Right atrium auricular region (tissue), 2 donors: ENCODE measurements at regions not wholly inside any gene's neighbourhood (a gene's known extent, or its start where the extent isn't known, plus 50 kb on each side); places are given as distances from the start of the nearest gene placed in this dataset.
"Not testable (repeated sequence)": the region's sequence is repeated elsewhere in the genome, so short reads cannot be mapped to it uniquely, and the experiment has no call there.

Source experiments
- DNase-seq: peaks from one replicate; pipeline ENCODE4 v3.0.0-alpha.2; 2019; ENCODE audit warnings: low spot score
- H3K27ac ChIP-seq, 2 donors: fragments of 200-600 bp; sonication (generic); 1 replicate in 1 of 2; 2 replicates in 1 of 2; pipeline ENCODE4 v1.5.1; 2016 to 2019
- H3K27me3 ChIP-seq, 2 donors: fragments of 200-600 bp; sonication (generic); one replicate each; pipeline versions ENCODE4 v1.5.1 to v1.6.0; 2017 to 2019
- H3K36me3 ChIP-seq: fragments of 200-600 bp; sonication (generic); one replicate; pipeline ENCODE4 v1.5.1; 2016
- H3K4me1 ChIP-seq, 2 donors: fragments of 200-600 bp; sonication (generic); one replicate each; pipeline versions ENCODE4 v1.5.1 to v1.6.0; 2017 to 2019
- H3K4me3 ChIP-seq, 2 donors: fragments of 200-600 bp; sonication (generic); 1 replicate in 1 of 2; 2 replicates in 1 of 2; pipeline ENCODE4 v1.5.1; 2017 to 2019; ENCODE audit warnings: mild to moderate bottlenecking in 1 of 2, moderate library complexity in 1 of 2
- H3K9me3 ChIP-seq, 2 donors: fragments of 200-600 bp; sonication (generic); one replicate each; pipeline ENCODE4 v1.5.1; 2019
- TF ChIP-seq, protein P1 (sequence below), 2 donors: fragments of 200-600 bp; sonication (generic); IDR thresholded peaks; one replicate each; pipeline ENCODE4 v1.5.1; 2019; ENCODE audit warnings: antibody characterized with exemption in 2 of 2

DNA sequence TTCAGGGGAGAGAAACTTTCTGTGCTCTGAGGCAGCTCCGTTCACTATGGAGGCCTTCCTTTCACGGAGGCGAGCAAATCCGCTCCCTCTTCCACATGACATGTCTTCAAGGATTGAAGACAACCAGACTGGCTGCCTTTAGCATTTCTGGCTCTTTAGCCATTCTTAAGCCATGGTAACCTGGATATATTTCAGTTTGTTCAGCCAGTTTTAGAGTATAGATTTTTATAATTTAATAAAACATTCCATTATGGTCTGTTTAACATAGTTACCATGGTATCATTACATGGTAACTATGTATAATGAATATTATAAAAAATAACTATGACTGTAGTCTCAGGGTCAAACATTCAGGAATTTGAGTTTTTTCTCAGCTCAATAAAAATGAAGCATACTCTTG lies 54.2 kb upstream of the NFIA start:
- Histone ChIP-seq H3K27me3 (no peaks in the 10 kb centered on the region), H3K36me3 (no peaks in the 10 kb centered on the region), H3K4me3 (no peak overlapping the region), H3K9me3 (no peaks in the 10 kb centered on the region), H3K4me1 (no peaks in the 10 kb centered on the region), H3K27ac (no peak overlapping the region)
- TF ChIP-seq, protein P1, sequence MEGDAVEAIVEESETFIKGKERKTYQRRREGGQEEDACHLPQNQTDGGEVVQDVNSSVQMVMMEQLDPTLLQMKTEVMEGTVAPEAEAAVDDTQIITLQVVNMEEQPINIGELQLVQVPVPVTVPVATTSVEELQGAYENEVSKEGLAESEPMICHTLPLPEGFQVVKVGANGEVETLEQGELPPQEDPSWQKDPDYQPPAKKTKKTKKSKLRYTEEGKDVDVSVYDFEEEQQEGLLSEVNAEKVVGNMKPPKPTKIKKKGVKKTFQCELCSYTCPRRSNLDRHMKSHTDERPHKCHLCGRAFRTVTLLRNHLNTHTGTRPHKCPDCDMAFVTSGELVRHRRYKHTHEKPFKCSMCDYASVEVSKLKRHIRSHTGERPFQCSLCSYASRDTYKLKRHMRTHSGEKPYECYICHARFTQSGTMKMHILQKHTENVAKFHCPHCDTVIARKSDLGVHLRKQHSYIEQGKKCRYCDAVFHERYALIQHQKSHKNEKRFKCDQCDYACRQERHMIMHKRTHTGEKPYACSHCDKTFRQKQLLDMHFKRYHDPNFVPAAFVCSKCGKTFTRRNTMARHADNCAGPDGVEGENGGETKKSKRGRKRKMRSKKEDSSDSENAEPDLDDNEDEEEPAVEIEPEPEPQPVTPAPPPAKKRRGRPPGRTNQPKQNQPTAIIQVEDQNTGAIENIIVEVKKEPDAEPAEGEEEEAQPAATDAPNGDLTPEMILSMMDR (IDR thresholded peaks at IDR 0.05): no peak
- DNase-seq: no peak

DNA sequence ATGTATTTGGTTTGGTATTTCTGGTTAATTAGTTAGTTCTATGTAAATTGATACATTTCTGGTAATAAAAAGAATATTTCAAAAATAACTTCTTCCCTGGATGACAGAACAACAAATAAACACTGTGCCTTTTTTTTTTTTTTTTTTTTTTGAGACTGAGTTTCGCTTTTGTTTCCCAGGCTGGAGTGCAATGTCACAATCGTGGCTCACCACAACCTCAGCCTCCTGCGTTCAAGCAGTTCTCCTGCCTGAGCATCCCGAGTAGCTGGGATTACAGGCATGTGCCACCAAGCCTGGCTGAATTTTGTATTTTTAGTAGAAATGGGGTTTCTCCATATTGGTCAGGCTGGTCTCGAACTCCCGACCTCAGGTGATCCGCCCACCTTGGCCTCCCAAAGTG lies 64.3 kb upstream of the NFIA start:
- peaks cover 0 to 12% of the 10 kb centered on the region in 2 donors for H3K4me1 ChIP-seq
- H3K27me3 ChIP-seq, H3K4me3 ChIP-seq, H3K27ac ChIP-seq, DNase-seq, H3K9me3 ChIP-seq, H3K36me3 ChIP-seq: not testable (repeated sequence)

DNA sequence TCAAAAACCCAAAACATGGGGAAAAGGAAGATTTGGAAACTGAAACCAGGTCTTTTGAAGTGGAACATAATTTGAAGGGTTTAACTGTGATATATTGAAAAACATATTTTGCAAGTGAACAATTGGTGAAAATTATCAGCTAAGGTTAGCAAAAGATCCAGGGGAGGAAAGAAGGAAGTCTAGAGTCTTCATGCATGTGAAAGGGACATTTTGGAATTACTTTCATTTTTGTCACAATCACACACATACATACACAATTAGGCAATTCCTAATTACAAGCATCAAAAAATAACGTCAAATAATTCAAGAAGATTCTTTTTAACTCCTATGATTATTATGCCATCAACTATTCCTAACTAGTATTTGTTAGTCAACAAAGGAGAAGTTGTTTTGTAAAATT lies 64.7 kb upstream of the NFIA start:
- no peaks in the 10 kb centered on the region for H3K36me3 ChIP-seq
- TF ChIP-seq, protein P1 (IDR thresholded peaks at IDR 0.05): no peak
- H3K27me3 ChIP-seq: no peaks in the 10 kb centered on the region
- H3K4me3 ChIP-seq: no peak overlapping the region
- H3K27ac ChIP-seq: no peak overlapping the region
- DNase-seq: no peak
- H3K9me3 ChIP-seq: no peaks in the 10 kb centered on the region
- H3K4me1 ChIP-seq: peaks cover 0 to 14% of the 10 kb centered on the region in 2 donors

DNA sequence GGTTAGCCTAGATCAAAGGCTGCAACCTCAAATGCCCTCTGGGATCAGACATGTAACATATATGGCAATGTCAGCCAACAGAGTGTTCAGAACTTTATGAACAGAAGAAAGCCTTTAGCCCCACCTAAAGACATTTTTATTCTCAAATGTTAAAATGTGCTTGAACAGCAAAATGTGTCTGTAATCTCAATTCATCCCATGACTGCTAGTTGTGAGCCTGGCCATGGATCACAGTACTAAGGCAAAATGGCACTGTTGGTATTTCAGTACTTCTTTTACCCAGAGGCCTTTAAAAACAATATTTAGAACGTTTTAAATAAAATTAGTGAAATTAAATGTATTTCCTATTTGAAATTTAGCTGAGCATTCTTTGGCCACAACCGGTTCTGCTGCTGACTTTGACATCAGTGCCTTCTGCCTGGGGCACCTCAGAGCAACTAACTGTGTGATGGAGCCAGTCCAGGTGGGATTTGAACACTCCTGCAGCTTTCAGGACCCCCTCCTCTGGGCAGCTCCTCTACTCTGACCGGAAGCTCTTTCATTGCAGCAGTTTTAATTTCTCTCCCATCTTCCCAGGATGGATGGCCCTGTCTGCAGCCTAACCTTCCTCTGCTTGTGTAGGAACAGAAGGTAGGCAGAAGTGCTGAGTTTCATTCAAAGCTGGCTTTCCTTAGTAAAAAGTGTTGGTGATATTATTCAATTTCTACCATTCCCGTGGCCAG lies 68.3 kb upstream of the NFIA start:
- no peaks in the 10 kb centered on the region for H3K36me3 ChIP-seq
- no peak for DNase-seq
- H3K27ac ChIP-seq: no peak overlapping the region
- no peaks in the 10 kb centered on the region for H3K9me3 ChIP-seq
- H3K4me1 ChIP-seq: peaks cover 0 to 14% of the 10 kb centered on the region in 2 donors
- H3K4me3 ChIP-seq: no peak overlapping the region
- TF ChIP-seq, protein P1 (IDR thresholded peaks at IDR 0.05): no peak
- no peaks in the 10 kb centered on the region for H3K27me3 ChIP-seq

DNA sequence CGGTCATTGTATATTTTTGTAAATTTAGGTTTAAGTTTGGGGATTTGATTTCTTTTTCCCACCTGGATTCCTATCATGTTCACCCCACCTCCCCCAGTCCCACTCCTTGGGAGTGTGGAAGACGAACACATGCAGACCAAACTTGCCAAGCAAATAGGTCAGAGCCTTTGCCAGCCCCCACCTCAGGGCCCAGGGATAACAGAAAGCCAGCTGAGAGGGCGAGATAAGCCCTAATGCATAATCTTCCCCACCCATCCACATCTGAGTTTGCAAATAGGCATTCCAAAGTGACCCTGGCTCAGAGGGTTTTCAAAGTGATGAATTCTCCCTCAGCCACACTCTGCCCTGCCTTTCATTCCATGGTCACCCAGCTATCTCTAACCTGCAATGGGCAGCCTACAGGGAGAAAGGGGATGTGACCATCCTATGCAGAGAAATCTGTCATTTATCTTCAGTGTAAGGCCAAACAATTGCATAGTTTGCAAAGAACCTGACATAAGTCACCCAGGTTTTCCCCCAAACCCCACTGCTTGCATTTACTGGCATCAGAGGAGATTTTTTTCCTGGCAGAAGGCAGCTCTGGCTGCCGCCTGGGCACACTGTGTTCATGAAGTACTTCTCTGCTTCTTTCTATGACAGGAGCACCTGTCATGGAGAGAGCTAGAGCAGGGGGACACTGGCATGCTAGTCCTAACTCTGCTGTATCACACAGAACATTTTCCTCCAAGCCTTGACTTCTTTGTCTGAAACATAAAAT lies 69.0 kb upstream of the NFIA start:
- no peaks in the 10 kb centered on the region for H3K9me3 ChIP-seq
- H3K4me1 ChIP-seq: peaks cover 0 to 14% of the 10 kb centered on the region in 2 donors
- H3K36me3 ChIP-seq: no peaks in the 10 kb centered on the region
- H3K27me3 ChIP-seq: no peaks in the 10 kb centered on the region
- TF ChIP-seq, protein P1 (IDR thresholded peaks at IDR 0.05): no peak
- H3K4me3 ChIP-seq: no peak overlapping the region
- no peak for DNase-seq
- H3K27ac ChIP-seq: no peak overlapping the region

DNA sequence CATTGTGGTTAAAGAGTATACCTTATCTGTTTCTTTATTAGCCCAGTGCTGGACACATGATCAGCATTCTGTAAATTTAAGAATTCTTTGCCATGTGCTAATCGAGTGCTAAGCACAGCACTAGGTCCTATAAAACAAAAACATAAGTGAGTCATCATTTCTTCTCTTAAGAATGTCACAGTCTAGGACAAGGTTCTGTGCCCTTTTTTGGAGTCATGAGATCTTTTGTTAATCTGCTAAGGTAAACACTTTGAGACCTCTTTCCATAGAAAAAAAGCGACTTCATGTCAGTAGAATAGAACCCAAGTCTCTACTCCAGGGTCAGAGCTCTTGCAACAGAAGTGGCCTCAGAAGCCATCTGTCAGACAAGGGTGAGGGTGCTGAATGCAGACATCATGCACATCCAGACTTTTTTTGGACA lies 70.0 kb upstream of the NFIA start:
- TF ChIP-seq, protein P1 (IDR thresholded peaks at IDR 0.05): no peak
- Histone ChIP-seq H3K36me3 (no peaks in the 10 kb centered on the region), H3K9me3 (no peaks in the 10 kb centered on the region), H3K4me1 (peaks cover 0 to 14% of the 10 kb centered on the region in 2 donors), H3K4me3 (no peak overlapping the region), H3K27me3 (no peaks in the 10 kb centered on the region), H3K27ac (no peak overlapping the region)
- no peak for DNase-seq
